GM21723 (cell line): ENCODE measurements at regions not wholly inside any gene's neighbourhood (a gene's known extent, or its start where the extent isn't known, plus 50 kb on each side); places are given as distances from the start of the nearest gene placed in this dataset.

Source experiments
- ATAC-seq: cut with Tn5 transposase; IDR thresholded peaks from one replicate; pipeline ENCODE4 v1.9.1; 2021; ENCODE audit warnings: mild to moderate bottlenecking, moderate library complexity; ENCODE audit not compliant: unreplicated experiment

DNA sequence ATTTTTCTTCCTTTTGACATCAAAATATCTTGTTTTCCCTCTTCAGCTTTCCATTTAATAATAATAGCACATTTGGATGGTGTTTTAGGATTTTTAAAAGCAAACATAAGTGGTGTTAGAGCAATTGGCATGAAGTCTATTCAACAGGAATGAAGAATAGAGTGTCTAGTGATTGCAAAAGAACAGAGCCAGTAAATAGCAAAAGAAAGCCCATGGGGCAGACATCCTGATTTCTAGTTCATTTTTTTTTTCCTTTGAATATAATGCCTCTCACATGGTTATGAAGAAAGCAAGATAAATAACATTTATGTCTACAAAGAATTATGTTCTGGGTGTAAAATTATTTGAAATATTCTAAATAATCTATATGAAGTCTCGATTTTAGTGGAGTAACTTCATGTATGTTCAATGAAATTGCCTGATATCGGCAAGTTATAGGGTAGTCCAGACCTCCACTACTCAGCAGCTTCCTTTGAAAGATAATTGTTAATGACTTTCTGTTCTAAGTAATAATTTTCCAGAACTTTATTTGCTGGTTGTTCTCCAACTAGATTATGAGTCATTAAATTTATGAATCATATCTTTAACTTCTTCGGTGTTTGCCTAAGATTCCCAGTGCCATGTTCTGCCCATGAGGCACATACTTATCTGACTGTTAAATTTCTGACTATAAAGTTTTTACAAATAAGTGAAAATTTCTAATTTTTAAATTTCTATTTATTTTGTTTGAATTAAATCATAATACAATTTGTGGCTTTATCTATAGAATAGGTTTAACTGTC is 587.9 kb downstream of the TLL1 start:
- ATAC-seq: no peak

DNA sequence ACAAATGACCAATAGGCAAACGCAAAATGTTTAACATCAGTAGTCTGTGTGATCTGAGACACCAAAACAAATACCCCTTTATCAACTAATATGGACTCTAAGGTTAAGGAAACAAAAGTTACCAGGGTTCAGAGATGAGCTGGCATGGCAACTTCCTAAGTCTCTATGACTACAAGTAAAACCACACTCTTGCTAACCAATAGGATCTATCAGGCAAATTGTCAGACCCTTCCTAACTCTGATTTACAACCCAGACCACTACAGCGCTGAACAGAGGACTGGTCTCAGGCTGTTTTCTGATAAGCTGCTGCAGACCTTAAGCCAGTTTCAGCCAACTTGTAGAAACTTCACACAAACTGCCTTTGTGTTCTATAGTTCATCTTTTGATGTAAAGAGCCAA is 608.0 kb downstream of the TLL1 start:
- ATAC-seq: no peak

DNA sequence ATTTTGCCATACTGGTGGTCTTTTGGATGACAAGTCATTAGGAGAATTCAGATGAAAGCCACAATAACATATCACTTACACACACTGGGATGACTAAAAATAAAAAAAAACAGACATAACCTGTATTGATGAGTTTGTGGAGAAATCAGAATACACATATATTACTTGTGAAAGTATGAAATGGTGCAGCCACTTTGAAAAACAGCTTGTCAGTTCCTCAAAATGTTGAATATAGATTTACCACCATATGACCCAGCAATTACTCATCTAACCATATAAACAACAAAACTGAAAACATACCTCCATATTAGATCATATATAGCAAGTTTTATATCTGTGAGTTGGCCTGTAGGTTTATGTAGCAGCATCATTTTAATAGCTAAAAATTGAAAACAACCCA is 608.7 kb downstream of the TLL1 start:
- ATAC-seq: no peak

DNA sequence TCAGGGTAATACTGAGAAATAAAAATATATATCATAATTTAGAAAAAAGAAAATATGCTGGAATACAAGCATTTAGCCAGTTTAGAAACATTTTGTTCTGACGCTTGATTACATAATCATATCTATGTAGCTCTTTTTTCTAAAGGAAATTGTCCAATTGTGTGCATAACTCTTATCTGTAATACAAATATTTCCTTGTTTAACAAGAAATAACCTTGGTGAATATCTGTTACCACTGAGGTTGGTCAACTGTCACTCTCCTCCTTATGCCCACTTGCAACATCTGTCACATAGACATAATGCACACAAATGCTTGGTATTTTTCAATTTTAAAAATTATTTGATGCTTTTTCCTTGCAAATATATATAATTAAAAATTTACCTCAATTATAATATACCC is 609.7 kb downstream of the TLL1 start:
- ATAC-seq: no peak

DNA sequence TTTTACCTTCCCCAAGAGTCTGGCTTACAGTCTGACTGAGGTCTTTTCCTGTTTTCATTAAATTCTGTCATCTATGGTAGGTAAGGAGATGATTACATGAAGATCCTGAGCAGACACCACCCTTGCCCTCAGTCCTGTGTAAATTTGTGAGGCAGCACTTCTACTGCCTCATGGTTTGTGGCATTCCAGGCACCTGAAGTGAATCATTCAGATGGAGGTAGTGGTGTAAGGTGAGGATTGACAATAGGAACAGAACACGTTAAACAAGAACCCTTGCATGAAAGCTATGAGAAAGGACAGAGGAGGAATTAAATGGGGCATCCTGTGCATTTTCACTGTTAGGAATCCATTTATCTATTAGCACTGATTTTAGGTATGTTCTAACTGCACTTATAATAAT is 618.6 kb downstream of the TLL1 start:
- ATAC-seq: no peak

DNA sequence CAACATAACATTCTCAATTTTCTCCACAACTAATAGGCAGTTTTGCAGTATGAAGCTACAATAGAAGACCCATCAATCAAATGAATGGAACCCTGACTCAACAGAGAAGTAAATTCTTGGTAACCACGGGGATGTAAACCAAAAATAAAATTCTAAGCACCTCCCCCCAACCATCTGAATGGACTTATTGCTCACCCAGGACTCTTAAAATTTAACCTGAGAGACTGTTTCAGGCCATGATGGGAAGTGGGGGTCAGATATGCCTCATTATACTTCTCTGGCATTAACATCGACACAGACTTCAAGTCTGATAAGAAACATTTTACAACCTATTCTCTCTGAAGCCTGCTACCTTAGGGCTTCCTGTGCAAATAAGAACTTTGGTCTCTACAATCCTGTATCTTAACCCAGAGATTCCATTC is 620.9 kb downstream of the TLL1 start:
- no peak for ATAC-seq

DNA sequence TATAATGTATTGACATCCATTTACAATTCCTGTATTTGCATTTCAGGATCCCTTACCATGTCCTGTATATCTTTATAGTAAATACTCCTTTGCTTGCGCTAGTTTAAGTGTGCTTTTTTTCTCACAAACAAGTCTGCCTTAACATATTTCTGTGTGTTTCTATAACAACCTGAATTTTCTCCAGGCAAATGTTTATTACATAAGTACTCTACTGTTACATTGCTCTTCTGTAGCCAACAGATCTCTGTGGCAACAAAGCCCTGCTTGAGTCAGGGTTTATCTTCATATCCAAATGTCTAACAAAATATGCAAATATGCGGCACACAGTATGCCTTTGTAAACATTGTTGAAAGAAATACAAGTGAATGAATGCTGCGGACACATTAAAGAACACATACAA is 625.5 kb downstream of the TLL1 start:
- no peak for ATAC-seq

DNA sequence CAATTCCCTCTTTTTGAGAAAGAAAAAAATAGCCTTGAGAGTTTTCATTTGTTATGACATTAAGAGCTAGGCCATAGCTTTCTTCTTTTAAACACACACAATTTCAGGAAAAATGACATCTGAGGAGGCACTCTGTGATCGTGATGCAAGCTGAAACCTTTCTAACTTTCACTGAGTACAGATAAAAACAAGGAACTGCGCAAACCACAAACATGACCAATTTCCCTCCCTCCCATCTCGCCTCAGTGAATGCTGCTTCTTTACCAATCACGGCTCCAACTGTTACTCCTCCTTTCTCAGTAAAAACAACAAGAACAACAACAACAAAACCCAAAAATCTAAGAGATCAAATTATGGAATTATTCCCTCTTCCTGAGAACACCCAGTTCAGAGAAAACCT is 626.8 kb downstream of the TLL1 start:
- ATAC-seq: no peak

DNA sequence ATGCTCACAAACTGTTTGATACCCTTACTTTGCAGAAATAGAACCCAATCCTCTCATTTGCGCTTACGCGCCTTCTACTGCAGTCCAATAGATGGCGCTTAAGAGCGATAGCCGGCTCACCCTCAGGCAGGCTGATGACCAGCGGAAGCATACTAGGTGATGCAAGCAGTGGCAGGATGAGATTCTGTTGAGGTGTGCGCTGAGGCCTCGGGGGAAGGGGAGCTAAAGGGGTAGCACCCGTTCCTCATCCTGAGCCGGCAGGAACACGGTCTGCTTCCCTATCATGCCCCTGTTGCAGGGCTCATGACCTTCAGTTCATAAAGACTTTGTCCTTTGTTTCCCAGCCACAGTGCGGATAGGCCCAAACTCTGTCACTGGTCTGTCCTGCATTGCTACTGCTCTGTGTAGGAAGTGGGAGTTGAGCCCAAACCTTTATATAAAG is 628.9 kb downstream of the TLL1 start:
- ATAC-seq: no peak

DNA sequence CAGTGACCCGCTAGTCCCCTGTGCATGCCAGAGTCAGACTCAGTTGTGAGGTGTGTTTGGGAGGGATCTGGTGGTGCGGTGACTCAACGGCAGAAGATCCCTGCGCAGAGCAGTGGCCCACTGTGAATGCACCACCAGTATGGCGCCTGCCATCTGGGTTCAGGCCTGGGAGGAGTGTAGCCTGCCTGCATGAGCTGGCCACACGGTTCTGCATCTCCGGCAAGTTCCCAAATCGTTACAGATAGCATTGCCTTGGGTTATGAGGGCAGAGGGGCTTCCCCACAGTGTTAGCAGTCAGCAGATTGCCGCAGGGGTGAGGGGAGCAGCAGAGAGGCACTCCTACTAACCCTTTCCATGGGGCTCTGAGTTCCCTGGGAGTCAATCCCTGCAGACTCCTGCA is 629.6 kb downstream of the TLL1 start:
- ATAC-seq: no peak

DNA sequence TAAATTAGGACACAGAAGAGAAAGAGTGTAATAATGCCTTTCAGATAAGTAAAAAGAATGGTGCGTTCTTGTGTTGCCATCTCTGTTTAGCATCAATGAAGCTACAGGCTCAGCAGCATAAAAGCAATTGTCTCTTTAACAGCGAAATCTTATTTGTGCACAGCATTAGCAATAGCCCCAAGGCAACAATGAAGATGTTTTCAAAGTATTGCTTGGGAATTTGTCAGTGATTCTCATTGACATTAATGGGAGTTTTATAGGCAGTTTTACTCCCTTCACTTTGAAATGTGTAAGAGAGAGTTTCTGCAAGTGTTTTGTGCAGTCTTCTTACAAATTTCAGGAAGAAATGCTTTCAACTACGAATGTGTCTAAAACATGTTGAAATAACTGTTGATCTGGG is 633.0 kb downstream of the TLL1 start:
- no peak for ATAC-seq

DNA sequence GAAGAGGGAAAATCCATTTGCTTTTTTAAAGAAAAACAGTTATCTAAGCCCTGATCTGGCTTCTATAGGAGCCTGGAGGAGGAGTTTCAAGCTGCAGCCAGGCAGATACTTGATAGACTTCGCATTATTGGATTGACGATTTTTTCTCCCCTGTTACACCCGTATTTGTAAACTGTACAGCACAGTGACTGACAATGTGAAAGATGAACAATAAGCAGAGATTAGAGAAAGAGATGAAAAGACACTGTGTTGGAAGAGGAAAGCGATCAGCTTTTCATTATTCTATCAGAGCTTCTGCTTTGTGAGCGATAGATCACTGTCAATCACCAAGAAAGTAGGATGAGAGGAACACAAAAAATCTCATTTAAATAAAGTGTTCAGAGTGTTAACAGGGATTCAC is 639.2 kb downstream of the TLL1 start:
- ATAC-seq: no peak

DNA sequence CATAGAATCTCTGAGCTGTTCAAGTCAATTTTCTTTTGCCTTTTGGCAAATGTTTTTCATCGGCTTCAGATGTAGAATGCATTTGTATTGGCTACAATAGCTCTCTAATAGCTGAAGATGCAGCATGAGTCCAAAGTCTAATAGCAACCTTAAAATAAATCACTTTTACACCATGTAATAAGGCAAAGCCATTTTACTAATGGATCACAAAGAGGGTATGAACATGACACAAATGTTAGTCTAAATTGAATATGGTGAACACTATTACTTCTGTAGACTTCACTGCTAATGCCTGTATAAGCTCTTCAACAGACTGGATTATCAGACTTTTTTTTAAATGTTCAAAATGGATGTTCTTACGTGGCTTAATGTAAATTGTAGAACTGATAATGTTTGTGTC is 645.3 kb downstream of the TLL1 start:
- ATAC-seq: no peak

DNA sequence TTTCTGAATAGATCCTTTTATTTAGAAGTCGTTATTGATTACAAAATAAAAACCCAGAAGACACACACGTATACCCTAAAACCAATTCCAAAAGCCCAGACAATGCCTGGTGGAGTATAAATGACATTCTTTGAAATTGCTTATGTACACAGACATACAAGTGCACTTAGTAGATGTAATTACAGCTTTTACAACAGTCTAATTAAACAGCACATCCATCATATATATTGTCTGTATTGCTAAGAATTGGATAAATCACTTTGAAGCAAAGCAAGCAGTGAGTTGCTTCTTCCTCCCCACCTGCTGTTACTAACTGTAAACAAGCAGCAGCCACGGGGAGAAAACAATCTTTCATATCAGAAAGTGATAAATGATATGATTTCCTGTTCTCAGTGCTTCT is 645.7 kb downstream of the TLL1 start:
- ATAC-seq: no peak

DNA sequence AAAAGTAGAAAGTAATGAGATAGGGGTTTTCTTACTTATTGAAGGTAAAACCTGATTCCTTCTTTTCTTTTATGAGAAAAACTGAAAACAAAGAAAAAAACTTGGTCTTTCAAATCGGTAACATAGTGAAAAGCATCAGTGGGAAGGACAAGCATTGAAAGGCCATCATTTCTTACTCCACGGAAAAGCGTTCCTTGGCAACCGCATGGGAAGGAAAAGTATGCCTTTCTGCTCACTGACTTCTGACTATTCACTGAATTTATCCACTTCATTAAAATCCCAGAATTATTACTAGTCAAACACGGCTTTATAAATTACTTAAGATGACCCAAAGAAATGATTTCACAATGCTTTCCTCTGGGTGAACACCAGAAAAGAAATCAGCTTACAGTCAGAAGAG is 646.7 kb downstream of the TLL1 start:
- no peak for ATAC-seq

DNA sequence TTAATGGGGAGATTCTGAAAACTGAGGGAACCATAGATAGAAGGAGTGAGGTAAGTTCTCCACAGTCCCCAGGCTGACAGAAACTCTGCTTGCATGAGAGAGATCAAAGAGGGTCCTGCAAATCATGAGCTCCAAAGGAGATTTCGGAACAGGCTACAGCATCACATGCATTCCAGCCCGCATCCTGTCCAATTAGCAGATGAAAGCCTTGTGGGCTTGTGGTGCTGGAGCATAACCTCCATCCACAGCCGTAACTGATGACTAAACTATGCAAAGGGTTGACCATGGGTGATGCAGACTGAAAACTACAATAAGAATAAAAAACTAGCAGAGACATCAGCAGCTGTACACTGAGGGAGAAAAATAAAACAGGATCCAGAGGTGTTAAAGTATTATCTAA is 654.5 kb downstream of the TLL1 start:
- ATAC-seq: no peak

DNA sequence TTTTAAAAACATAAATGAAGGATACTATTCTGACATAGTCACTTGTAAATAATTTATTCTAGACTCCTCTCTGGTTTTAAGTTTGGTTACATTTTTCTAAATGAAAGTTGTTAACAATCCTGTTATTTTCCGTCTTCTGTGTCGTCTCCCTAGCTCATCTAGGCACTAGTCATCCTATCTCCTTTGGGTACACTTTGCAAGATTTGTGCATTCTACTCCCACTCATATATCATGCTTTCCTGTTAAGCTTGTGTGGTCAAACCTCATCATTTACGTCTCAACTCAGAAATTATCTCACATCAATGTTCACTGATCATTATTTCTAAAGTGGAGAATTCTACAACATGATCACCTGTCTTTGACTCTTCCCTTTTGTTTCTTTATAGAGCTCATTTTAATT is 658.7 kb downstream of the TLL1 start:
- no peak for ATAC-seq

DNA sequence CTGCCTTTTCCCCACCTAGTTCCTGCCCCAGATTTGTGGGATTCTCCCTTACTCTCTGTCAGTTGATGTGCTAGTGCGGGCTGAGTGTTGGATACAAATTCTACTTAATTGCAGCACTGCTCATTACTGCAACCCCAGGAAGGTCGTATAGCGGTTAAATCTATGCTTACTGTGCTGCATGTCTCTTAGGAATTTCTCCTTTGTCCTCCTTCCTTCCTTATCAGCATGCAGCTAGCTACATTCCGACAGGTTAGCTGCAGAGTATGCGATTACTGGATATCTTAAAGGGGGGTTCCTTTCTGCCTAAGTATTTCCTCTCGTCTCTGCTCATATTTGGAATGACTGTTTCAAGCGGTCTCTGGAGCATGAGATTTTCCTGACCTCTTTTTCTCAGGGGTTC is 662.8 kb downstream of the TLL1 start:
- ATAC-seq: no peak

DNA sequence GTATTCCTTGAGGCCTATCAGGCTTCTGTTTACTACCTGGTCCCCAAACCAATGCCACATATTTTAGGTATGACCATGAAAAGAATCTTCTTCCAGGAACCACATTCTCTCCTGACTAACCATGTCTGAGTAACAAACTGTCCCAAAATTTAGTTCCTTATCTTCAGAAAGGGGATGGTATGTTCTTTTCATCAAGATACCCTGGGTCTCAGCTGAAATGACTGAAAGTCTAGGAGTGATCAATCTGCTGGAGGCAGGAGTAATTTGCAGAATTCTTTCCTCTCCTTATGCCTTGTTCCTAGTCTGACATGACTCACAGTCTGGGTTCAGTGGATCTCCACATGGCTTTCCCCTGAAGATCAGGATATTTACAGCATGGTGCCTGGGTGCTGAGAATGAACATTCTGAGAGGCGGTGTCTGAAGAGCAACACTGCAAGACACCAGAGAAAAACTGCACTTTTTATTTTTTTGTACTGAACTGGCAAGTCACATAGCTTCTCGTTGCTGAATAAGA is 665.5 kb downstream of the TLL1 start:
- ATAC-seq: no peak

DNA sequence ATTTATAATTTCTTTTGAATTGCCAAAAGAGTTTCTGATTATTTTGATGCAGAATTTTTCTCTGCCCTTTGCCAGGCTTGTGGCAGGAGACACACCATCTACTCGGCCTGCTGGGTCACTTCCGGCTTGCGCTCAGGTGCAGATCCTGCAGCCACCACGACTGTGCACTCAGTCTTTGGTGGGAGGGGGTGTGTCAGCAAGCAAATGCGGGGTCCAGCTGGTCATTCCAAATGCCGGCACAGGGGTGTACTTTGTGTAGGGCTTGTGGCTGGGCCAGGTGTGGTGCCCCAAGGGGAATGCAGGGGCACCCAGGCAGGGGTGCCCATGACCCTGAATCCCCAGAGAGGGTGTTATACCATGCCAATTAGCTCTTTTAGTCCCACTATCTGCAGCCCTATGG is 673.0 kb downstream of the TLL1 start:
- ATAC-seq: no peak

DNA sequence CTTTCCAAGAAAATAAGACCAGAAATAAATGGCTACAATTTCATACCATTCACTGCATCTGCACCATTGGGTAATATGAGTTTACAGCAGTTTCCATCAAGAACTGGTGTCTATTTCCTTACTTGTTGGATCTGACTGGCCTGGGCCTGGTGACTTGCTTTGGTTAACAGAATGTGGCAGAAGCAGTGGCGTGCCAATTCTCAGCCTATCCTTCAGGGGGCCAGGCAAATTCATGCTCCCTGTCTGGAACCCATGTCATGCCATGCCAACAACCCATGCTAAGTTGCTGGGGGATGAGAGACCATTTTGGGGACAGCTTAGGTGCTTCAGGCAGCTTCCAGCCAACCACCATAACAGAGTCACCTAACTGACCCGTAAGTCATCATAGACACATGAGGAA is 656.7 kb downstream of the SPOCK3 start:
- no peak for ATAC-seq

DNA sequence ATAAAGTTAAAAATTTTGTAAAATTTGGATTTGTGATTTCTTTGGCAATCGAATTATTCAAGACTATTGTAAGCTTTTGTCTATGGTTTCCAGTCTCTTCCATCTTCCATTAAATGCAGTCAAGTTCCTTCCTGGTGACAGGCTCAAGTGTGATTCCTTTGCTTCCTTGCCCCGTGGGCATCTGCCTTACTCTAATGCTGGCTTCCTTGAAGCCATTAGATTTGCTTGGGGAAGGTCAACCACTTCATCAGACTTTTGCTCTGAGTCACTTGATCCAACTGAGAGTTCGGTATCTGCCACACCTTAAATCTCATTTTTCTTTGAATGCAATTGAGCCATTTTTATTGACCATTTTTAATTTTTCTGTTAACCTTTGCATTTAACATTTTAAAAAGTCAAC is 648.8 kb downstream of the SPOCK3 start:
- no peak for ATAC-seq

DNA sequence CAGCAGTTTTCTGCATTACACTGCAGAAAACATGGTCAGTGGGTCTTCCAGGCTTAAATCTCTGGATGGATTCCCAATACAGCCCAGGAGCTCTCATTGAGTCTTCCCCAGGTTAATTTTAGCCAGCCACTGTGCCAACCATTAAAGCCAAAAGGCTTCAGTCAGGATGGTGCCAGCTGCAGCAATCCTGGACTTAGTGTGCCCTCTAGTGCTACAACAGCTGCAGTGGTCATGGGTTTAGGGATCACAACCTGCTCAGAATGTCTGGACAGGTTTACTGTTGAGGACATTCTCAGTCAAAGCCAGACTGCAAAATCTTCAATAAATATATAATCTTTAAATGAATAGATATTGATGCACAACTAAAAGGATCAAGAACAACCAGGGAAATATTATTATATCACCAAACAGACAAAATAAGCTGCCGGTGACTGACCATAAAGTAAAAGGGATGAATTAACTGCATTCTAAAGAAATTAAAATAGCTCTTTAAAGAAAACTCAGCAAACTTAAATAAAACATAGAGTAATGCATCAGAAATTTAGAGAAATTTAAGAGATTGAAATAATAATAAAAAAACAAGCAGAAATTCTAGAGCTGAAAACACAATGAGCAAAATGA is 639.9 kb downstream of the SPOCK3 start:
- ATAC-seq: peak; percentile 70
